Neutrophil (primary cell): ENCODE measurements at regions not wholly inside any gene's neighbourhood (a gene's known extent, or its start where the extent isn't known, plus 50 kb on each side); places are given as distances from the start of the nearest gene placed in this dataset.
A peak's percentile ranks its signal among the peaks of the same experiment; 100 is the strongest.

Source experiments
- H3K27ac ChIP-seq: fragments of 200-600 bp; sonication (generic); 2 replicates; pipeline ENCODE4 v1.5.1; 2016; ENCODE audit warnings: mild to moderate bottlenecking, moderate library complexity
- H3K27me3 ChIP-seq: fragments of 200-600 bp; sonication (generic); 2 replicates; pipeline ENCODE4 v1.6.0; 2016; ENCODE audit warnings: mild to moderate bottlenecking
- H3K36me3 ChIP-seq: fragments of 200-600 bp; sonication (generic); 2 replicates; pipeline ENCODE4 v1.5.1; 2017
- H3K4me1 ChIP-seq, 2 experiments: fragments of 200-600 bp in 1 of 2; sonication (generic) in 1 of 2; 1 replicate in 1 of 2; 2 replicates in 1 of 2; pipeline versions ENCODE4 v1.5.1 to v1.6.1; 2013 to 2016; ENCODE audit warnings: low read depth in 1 of 2, low read length in 1 of 2, mild to moderate bottlenecking in 1 of 2, moderate library complexity in 1 of 2; ENCODE audit not compliant: control insufficient read depth in 1 of 2, insufficient read depth in 1 of 2
- H3K4me3 ChIP-seq, 2 experiments: fragments of 200-600 bp in 1 of 2; sonication (generic) in 1 of 2; 1 replicate in 1 of 2; 2 replicates in 1 of 2; pipeline ENCODE4 v1.5.1; 2013 to 2016; ENCODE audit warnings: low read depth in 1 of 2, low read length in 1 of 2, mild to moderate bottlenecking in 1 of 2, moderate library complexity in 1 of 2
- H3K9me3 ChIP-seq: fragments of 200-600 bp; sonication (generic); 2 replicates; pipeline ENCODE4 v1.5.1; 2016
- CTCF ChIP-seq: fragments of 200-600 bp; sonication (generic); IDR thresholded peaks from 2 replicates; pipeline ENCODE4 v1.5.1; 2016; ENCODE audit warnings: antibody characterized with exemption

DNA sequence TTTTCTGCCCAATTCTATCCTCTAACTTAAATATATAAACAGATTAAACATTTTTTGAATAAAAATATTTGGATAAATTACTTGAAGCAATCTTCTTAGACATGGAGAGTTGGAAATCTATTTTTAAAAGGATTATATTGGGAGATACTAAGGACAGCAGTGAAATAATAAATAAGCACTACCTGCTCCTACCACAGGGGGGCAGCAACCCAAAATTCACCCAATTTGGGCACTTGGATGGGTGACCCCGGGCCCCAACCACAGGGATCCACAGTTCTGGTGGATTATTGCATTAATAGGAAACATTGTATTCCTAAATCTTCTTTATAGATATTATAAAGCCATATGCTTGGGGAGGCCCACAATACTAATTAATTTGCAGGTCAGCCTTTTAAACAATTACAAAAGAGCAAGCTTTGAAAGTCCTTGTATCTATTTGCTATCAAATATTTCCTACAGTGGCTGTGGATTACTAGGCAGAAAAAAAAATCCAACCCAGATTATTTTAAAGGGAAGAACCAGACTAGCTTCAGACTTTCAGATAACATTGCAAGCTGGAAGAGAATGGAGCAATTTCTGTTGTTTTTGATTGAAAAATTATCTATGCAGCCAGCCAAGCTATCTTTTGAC is 66.4 kb upstream of the PDE10A start:
- no peak overlapping the region for H3K4me3 ChIP-seq
- H3K27me3 ChIP-seq, result no peaks in the 10 kb centered on the region
- no peak overlapping the region for H3K27ac ChIP-seq
- H3K36me3 ChIP-seq, result no peaks in the 10 kb centered on the region
- no peaks in the 10 kb centered on the region for H3K9me3 ChIP-seq
- TF ChIP-seq CTCF, result peak; percentile 38
- no peaks in the 10 kb centered on the region for H3K4me1 ChIP-seq

- Histone ChIP-seq H3K27me3 (no peaks in the 10 kb centered on the region), H3K4me3 (no peak overlapping the region), H3K36me3 (no peaks in the 10 kb centered on the region), H3K9me3 (no peaks in the 10 kb centered on the region), H3K4me1 (no peaks in the 10 kb centered on the region), H3K27ac (no peak overlapping the region)
- no peak for TF ChIP-seq CTCF
Measured at GRCh38 chr6:165728216-165728615, 65.2 kb upstream of the PDE10A start.

DNA sequence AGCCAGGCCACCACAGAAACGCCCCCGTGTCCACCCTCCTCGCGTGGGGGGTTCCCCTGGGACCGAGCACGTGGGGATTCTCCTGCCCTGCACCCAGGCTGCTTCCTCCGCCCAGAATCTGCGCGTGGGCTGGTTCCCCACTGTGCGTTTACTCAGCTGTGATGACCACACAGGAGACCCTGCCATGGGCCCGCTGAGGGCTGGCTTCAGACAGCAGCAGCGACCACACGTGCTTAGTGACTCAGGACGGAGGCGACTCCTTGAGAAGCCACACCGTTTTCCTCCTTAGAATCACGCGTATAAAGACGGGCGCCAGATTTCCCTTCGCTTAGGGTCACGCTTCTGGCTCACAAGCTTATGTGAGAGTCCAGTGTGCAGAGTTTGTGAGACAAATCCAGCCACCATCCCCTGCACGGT is 63.9 kb upstream of the PDE10A start:
- no peaks in the 10 kb centered on the region for H3K27me3 ChIP-seq
- no peak overlapping the region for H3K4me3 ChIP-seq
- no peak for TF ChIP-seq CTCF
- no peaks in the 10 kb centered on the region for H3K9me3 ChIP-seq
- no peaks in the 10 kb centered on the region for H3K36me3 ChIP-seq
- no peak overlapping the region for H3K27ac ChIP-seq
- no peaks in the 10 kb centered on the region for H3K4me1 ChIP-seq

- Histone ChIP-seq H3K36me3 (no peaks in the 10 kb centered on the region), H3K27ac (no peak overlapping the region), H3K4me1 (no peaks in the 10 kb centered on the region), H3K9me3 (no peaks in the 10 kb centered on the region), H3K27me3 (no peaks in the 10 kb centered on the region), H3K4me3 (no peak overlapping the region)
- no peak for TF ChIP-seq CTCF
Measured at GRCh38 chr6:165726290-165726875, 63.3 kb upstream of the PDE10A start.

DNA sequence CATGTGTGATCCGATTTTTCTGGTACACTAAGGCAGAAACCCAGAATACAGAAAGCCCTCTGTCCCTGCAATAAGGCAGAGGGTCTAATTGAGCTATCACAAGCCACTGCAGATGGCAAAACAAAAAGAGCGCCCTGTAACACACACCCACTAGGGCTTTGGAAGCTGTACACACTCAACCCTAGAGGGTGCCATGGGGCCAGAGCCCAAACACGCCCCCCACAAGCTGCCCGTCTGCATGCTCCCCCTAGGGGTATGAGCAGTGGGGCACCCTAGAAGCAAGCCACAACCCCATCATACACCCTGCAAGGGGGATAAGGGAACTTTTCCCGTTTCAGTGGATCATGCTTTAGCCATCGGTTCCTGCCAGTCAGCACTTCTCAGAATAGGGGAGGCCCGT is 62.2 kb upstream of the PDE10A start:
- H3K36me3 ChIP-seq, result no peaks in the 10 kb centered on the region
- no peak overlapping the region for H3K27ac ChIP-seq
- no peak overlapping the region for H3K4me3 ChIP-seq
- no peaks in the 10 kb centered on the region for H3K9me3 ChIP-seq
- no peaks in the 10 kb centered on the region for H3K27me3 ChIP-seq
- no peaks in the 10 kb centered on the region for H3K4me1 ChIP-seq
- no peak for TF ChIP-seq CTCF
